ENCODE measurements at regions not wholly inside any gene's neighbourhood (a gene's known extent, or its start where the extent isn't known, plus 50 kb on each side); places are given as distances from the start of the nearest gene placed in this dataset.

- Histone ChIP-seq H3K27me3 (replicated peaks in 1 of 2; ENCODE audit: control insufficient read depth in 2 of 2, extremely low read depth in 1 of 2, insufficient read depth in 2 of 2, low read length in 1 of 2) (peaks cover 0 to 5% of the 10 kb centered on the region in 2 experiments), H3K27ac (ENCODE audit: low read length) (no peak overlapping the region), H3K4me1 (ENCODE audit: control insufficient read depth in 1 of 2, extremely low read depth in 1 of 2, insufficient read depth in 2 of 2, low read length in 2 of 2) (no peaks in the 10 kb centered on the region), H3K9me3 (no peaks in the 10 kb centered on the region), H3K4me3 (ENCODE audit: control insufficient read depth in 1 of 2, extremely low read depth in 1 of 2, low read length in 1 of 2) (no peak overlapping the region), H3K36me3 (ENCODE audit: control insufficient read depth in 2 of 2, extremely low read depth in 1 of 2, insufficient read depth in 1 of 2, low read length in 1 of 2) (peaks cover 0 to 3% of the 10 kb centered on the region in 2 donors)
- no peak for ATAC-seq (replicated peaks in 1 of 4)
- 67% methylated on average over 1 of the region's 4 CpGs for WGBS (ENCODE audit: insufficient coverage)
- H3K36me3 Mint-ChIP-seq: no peaks in the 10 kb centered on the region
- no peaks in the 10 kb centered on the region for H3K9me3 Mint-ChIP-seq
- H3K27me3 Mint-ChIP-seq: peaks cover 4 to 6% of the 10 kb centered on the region in 2 donors
- H3K27ac Mint-ChIP-seq: no peak overlapping the region
- CTCF ChIA-PET: no interaction called here
- H3K4me1 Mint-ChIP-seq: peaks cover 0 to 2% (median 0%) of the 10 kb centered on the region in 3 donors
- POLR2A ChIA-PET: no interaction called here
- H3K4me3 Mint-ChIP-seq: no peak overlapping the region
- no peak for DNase-seq
These were observed 56.9 kb upstream of the TOP3B start for GRCh38 chr22:22039286-22040074.

- Mint-ChIP-seq H3K4me3 (no peak overlapping the region), H3K4me1 (peaks cover 0 to 2% (median 0%) of the 10 kb centered on the region in 3 donors), H3K9me3 (no peaks in the 10 kb centered on the region), H3K27ac (no peak overlapping the region), H3K36me3 (no peaks in the 10 kb centered on the region), H3K27me3 (peaks cover 7 to 8% of the 10 kb centered on the region in 2 donors)
- Histone ChIP-seq H3K4me3 (ENCODE audit: control insufficient read depth in 1 of 2, extremely low read depth in 1 of 2, low read length in 1 of 2) (no peak overlapping the region), H3K9me3 (no peaks in the 10 kb centered on the region), H3K4me1 (ENCODE audit: control insufficient read depth in 1 of 2, extremely low read depth in 1 of 2, insufficient read depth in 2 of 2, low read length in 2 of 2) (no peaks in the 10 kb centered on the region), H3K27ac (ENCODE audit: low read length) (no peak overlapping the region), H3K36me3 (ENCODE audit: control insufficient read depth in 2 of 2, extremely low read depth in 1 of 2, insufficient read depth in 1 of 2, low read length in 1 of 2) (peaks cover 0 to 3% of the 10 kb centered on the region in 2 donors), H3K27me3 (replicated peaks in 1 of 2; ENCODE audit: control insufficient read depth in 2 of 2, extremely low read depth in 1 of 2, insufficient read depth in 2 of 2, low read length in 1 of 2) (no peaks in the 10 kb centered on the region)
- ATAC-seq (replicated peaks in 1 of 4): no peak
- ChIA-PET CTCF (no interaction called here), POLR2A (no interaction called here)
- no CpG with 5 or more reads among the region's 1 CpG for WGBS (ENCODE audit: insufficient coverage)
- no peak for DNase-seq
These were observed 55.7 kb upstream of the TOP3B start for GRCh38 chr22:22038178-22038880.

- no peak for ATAC-seq (replicated peaks in 1 of 4)
- H3K27ac Mint-ChIP-seq: no peak overlapping the region
These were observed 55.2 kb upstream of the TOP3B start for GRCh38 chr22:22037740-22038139.

GRCh38 chr22:22037229-22037628, 54.6 kb upstream of the TOP3B start:
- no peak overlapping the region for H3K27ac ChIP-seq (ENCODE audit: low read length)
- ATAC-seq (replicated peaks in 1 of 4): no peak

More at GRCh38 chr22:22037740-22038139, 55.2 kb upstream of the TOP3B start:
- Histone ChIP-seq H3K4me1 (ENCODE audit: control insufficient read depth in 1 of 2, extremely low read depth in 1 of 2, insufficient read depth in 2 of 2, low read length in 2 of 2) (no peaks in the 10 kb centered on the region), H3K27me3 (replicated peaks in 1 of 2; ENCODE audit: control insufficient read depth in 2 of 2, extremely low read depth in 1 of 2, insufficient read depth in 2 of 2, low read length in 1 of 2) (peaks cover 0 to 4% of the 10 kb centered on the region in 2 experiments), H3K36me3 (ENCODE audit: control insufficient read depth in 2 of 2, extremely low read depth in 1 of 2, insufficient read depth in 1 of 2, low read length in 1 of 2) (peaks cover 0 to 3% of the 10 kb centered on the region in 2 donors), H3K4me3 (ENCODE audit: control insufficient read depth in 1 of 2, extremely low read depth in 1 of 2, low read length in 1 of 2) (no peak overlapping the region), H3K27ac (ENCODE audit: low read length) (no peak overlapping the region), H3K9me3 (no peaks in the 10 kb centered on the region)
- no peaks in the 10 kb centered on the region for H3K9me3 Mint-ChIP-seq
- peaks cover 0 to 2% (median 0%) of the 10 kb centered on the region in 3 donors for H3K4me1 Mint-ChIP-seq
- H3K4me3 Mint-ChIP-seq: no peak overlapping the region
- DNase-seq: no peak
- ChIA-PET POLR2A (no interaction called here), CTCF (no interaction called here)
- H3K27me3 Mint-ChIP-seq: peaks cover 7 to 10% of the 10 kb centered on the region in 2 donors
- WGBS (ENCODE audit: insufficient coverage): 100% methylated on average over 1 of the region's 1 CpG
- H3K36me3 Mint-ChIP-seq: no peaks in the 10 kb centered on the region

GRCh38 chr22:22036588-22036987, 54.0 kb upstream of the TOP3B start:
- 91% methylated on average over 3 of the region's 3 CpGs for WGBS (ENCODE audit: insufficient coverage)
- H3K4me3 Mint-ChIP-seq: no peak overlapping the region
- H3K4me1 Mint-ChIP-seq: peaks cover 0 to 3% (median 0%) of the 10 kb centered on the region in 3 donors

More at GRCh38 chr22:22037229-22037628, 54.6 kb upstream of the TOP3B start:
- H3K27ac Mint-ChIP-seq: no peak overlapping the region
- no peaks in the 10 kb centered on the region for H3K9me3 Mint-ChIP-seq
- H3K4me3 Mint-ChIP-seq: no peak overlapping the region
- H3K4me1 Mint-ChIP-seq: peaks cover 0 to 2% (median 0%) of the 10 kb centered on the region in 3 donors
- no peaks in the 10 kb centered on the region for H3K36me3 Mint-ChIP-seq
- H3K4me1 ChIP-seq (ENCODE audit: control insufficient read depth in 1 of 2, extremely low read depth in 1 of 2, insufficient read depth in 2 of 2, low read length in 2 of 2): no peaks in the 10 kb centered on the region
- H3K36me3 ChIP-seq (ENCODE audit: control insufficient read depth in 2 of 2, extremely low read depth in 1 of 2, insufficient read depth in 1 of 2, low read length in 1 of 2): peaks cover 0 to 3% of the 10 kb centered on the region in 2 donors
- peaks cover 0 to 9% of the 10 kb centered on the region in 2 experiments for H3K27me3 ChIP-seq (replicated peaks in 1 of 2; ENCODE audit: control insufficient read depth in 2 of 2, extremely low read depth in 1 of 2, insufficient read depth in 2 of 2, low read length in 1 of 2)
- ChIA-PET CTCF (no interaction called here), POLR2A (no interaction called here)
- H3K4me3 ChIP-seq (ENCODE audit: control insufficient read depth in 1 of 2, extremely low read depth in 1 of 2, low read length in 1 of 2): no peak overlapping the region
- no peak for DNase-seq
- H3K27me3 Mint-ChIP-seq: peaks cover 7 to 10% of the 10 kb centered on the region in 2 donors
- no peaks in the 10 kb centered on the region for H3K9me3 ChIP-seq

GRCh38 chr22:22035771-22036314, 53.3 kb upstream of the TOP3B start:
- Histone ChIP-seq H3K36me3 (ENCODE audit: control insufficient read depth in 2 of 2, extremely low read depth in 1 of 2, insufficient read depth in 1 of 2, low read length in 1 of 2) (peaks cover 0 to 3% of the 10 kb centered on the region in 2 donors), H3K9me3 (no peaks in the 10 kb centered on the region), H3K4me1 (ENCODE audit: control insufficient read depth in 1 of 2, extremely low read depth in 1 of 2, insufficient read depth in 2 of 2, low read length in 2 of 2) (no peaks in the 10 kb centered on the region), H3K27ac (ENCODE audit: low read length) (no peak overlapping the region), H3K4me3 (ENCODE audit: control insufficient read depth in 1 of 2, extremely low read depth in 1 of 2, low read length in 1 of 2) (no peak overlapping the region), H3K27me3 (replicated peaks in 1 of 2; ENCODE audit: control insufficient read depth in 2 of 2, extremely low read depth in 1 of 2, insufficient read depth in 2 of 2, low read length in 1 of 2) (peaks cover 0 to 16% of the 10 kb centered on the region in 2 experiments)
- H3K36me3 Mint-ChIP-seq: no peaks in the 10 kb centered on the region
- 79% methylated on average over 4 of the region's 4 CpGs for WGBS (ENCODE audit: insufficient coverage)
- H3K27ac Mint-ChIP-seq: no peak overlapping the region
- H3K9me3 Mint-ChIP-seq: no peaks in the 10 kb centered on the region
- no peak overlapping the region for H3K4me3 Mint-ChIP-seq
- no peak for ATAC-seq (replicated peaks in 1 of 4)
- peaks cover 7 to 10% of the 10 kb centered on the region in 2 donors for H3K27me3 Mint-ChIP-seq
- ChIA-PET CTCF (no interaction called here), POLR2A (no interaction called here)
- DNase-seq: no peak
- H3K4me1 Mint-ChIP-seq: peaks cover 0 to 5% (median 0%) of the 10 kb centered on the region in 3 donors

More at GRCh38 chr22:22036588-22036987, 54.0 kb upstream of the TOP3B start:
- H3K4me1 ChIP-seq (ENCODE audit: control insufficient read depth in 1 of 2, extremely low read depth in 1 of 2, insufficient read depth in 2 of 2, low read length in 2 of 2): no peaks in the 10 kb centered on the region
- Mint-ChIP-seq H3K36me3 (no peaks in the 10 kb centered on the region), H3K9me3 (no peaks in the 10 kb centered on the region), H3K27ac (no peak overlapping the region), H3K27me3 (peaks cover 7 to 10% of the 10 kb centered on the region in 2 donors)
- peaks cover 0 to 12% of the 10 kb centered on the region in 2 experiments for H3K27me3 ChIP-seq (replicated peaks in 1 of 2; ENCODE audit: control insufficient read depth in 2 of 2, extremely low read depth in 1 of 2, insufficient read depth in 2 of 2, low read length in 1 of 2)
- no peaks in the 10 kb centered on the region for H3K9me3 ChIP-seq
- ChIA-PET CTCF (no interaction called here), POLR2A (no interaction called here)
- DNase-seq: no peak
- no peak overlapping the region for H3K4me3 ChIP-seq (ENCODE audit: control insufficient read depth in 1 of 2, extremely low read depth in 1 of 2, low read length in 1 of 2)
- H3K36me3 ChIP-seq (ENCODE audit: control insufficient read depth in 2 of 2, extremely low read depth in 1 of 2, insufficient read depth in 1 of 2, low read length in 1 of 2): peaks cover 0 to 3% of the 10 kb centered on the region in 2 donors
- no peak overlapping the region for H3K27ac ChIP-seq (ENCODE audit: low read length)
- ATAC-seq (replicated peaks in 1 of 4): no peak
